ENCODE measurements at regions not wholly inside any gene's neighbourhood (a gene's known extent, or its start where the extent isn't known, plus 50 kb on each side); places are given as distances from the start of the nearest gene placed in this dataset.

GRCh38 chrX:39514801-39515200, 583.0 kb downstream of the BCOR start:
- Histone ChIP-seq H4K20me1 (ENCODE audit: control insufficient read depth, extremely low read depth, insufficient read depth, low read length) (no peaks in the 10 kb centered on the region), H3K27ac (ENCODE audit: control insufficient read depth, insufficient read depth, low read length) (no peak overlapping the region), H3K4me1 (ENCODE audit: control insufficient read depth, extremely low read depth, insufficient read depth, low read length) (peaks cover 3% of the 10 kb centered on the region), H2AFZ (ENCODE audit: control insufficient read depth, low read length) (no peak overlapping the region), H3K9me1 (ENCODE audit: control insufficient read depth, extremely low read depth, insufficient read depth, low read length) (no peaks in the 10 kb centered on the region), H3K79me2 (ENCODE audit: control insufficient read depth, insufficient read depth, low read length) (no peaks in the 10 kb centered on the region), H3K36me3 (ENCODE audit: control insufficient read depth in 2 of 2, extremely low read depth in 1 of 2, insufficient read depth in 2 of 2, low read length in 2 of 2) (no peaks in the 10 kb centered on the region), H3K4me3 (ENCODE audit: control insufficient read depth in 2 of 3, extremely low read depth in 1 of 3, insufficient read depth in 2 of 3, low read depth in 1 of 3, low read length in 3 of 3) (no peak overlapping the region), H3K9me3 (ENCODE audit: control insufficient read depth, low read depth, low read length) (no peaks in the 10 kb centered on the region), H3K9ac (ENCODE audit: control insufficient read depth, extremely low read depth, insufficient read depth, low read length) (no peak overlapping the region), H3K27me3 (ENCODE audit: control insufficient read depth, extremely low read depth, insufficient read depth, low read length) (peaks cover 18% of the 10 kb centered on the region), H3K4me2 (ENCODE audit: control insufficient read depth, extremely low read depth, insufficient read depth, low read depth, low read length) (no peak overlapping the region)
- DNase-seq (ENCODE audit: low read depth, low spot score) = no peak
- TF ChIP-seq EZH2 (IDR thresholded peaks at IDR 0.05; ENCODE audit: low read length) = no peak
- TF ChIP-seq, protein P1, sequence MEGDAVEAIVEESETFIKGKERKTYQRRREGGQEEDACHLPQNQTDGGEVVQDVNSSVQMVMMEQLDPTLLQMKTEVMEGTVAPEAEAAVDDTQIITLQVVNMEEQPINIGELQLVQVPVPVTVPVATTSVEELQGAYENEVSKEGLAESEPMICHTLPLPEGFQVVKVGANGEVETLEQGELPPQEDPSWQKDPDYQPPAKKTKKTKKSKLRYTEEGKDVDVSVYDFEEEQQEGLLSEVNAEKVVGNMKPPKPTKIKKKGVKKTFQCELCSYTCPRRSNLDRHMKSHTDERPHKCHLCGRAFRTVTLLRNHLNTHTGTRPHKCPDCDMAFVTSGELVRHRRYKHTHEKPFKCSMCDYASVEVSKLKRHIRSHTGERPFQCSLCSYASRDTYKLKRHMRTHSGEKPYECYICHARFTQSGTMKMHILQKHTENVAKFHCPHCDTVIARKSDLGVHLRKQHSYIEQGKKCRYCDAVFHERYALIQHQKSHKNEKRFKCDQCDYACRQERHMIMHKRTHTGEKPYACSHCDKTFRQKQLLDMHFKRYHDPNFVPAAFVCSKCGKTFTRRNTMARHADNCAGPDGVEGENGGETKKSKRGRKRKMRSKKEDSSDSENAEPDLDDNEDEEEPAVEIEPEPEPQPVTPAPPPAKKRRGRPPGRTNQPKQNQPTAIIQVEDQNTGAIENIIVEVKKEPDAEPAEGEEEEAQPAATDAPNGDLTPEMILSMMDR (optimal IDR thresholded peaks at IDR 0.05 in 1 of 3, IDR thresholded peaks at IDR 0.05 in 1 of 3, conservative IDR thresholded peaks at IDR 0.05 in 1 of 3; ENCODE audit: extremely low read depth in 1 of 3, insufficient read depth in 2 of 3, low read length in 3 of 3) = no peak
- no peak for FAIRE-seq
- dilution Hi-C loops (cut with MboI; ENCODE audit: extremely low pct_ligation_motif_present, low sequenced_read_pairs) = no loop called here

GRCh38 chrX:39516427-39516841, 581.3 kb downstream of the BCOR start:
- Histone ChIP-seq H3K4me2 (ENCODE audit: control insufficient read depth, extremely low read depth, insufficient read depth, low read depth, low read length) (no peak overlapping the region), H3K9me1 (ENCODE audit: control insufficient read depth, extremely low read depth, insufficient read depth, low read length) (no peaks in the 10 kb centered on the region), H3K4me3 (ENCODE audit: control insufficient read depth in 2 of 3, extremely low read depth in 1 of 3, insufficient read depth in 2 of 3, low read depth in 1 of 3, low read length in 3 of 3) (no peak overlapping the region), H3K27ac (ENCODE audit: control insufficient read depth, insufficient read depth, low read length) (no peak overlapping the region), H2AFZ (ENCODE audit: control insufficient read depth, low read length) (no peak overlapping the region), H4K20me1 (ENCODE audit: control insufficient read depth, extremely low read depth, insufficient read depth, low read length) (no peaks in the 10 kb centered on the region), H3K9me3 (ENCODE audit: control insufficient read depth, low read depth, low read length) (no peaks in the 10 kb centered on the region), H3K4me1 (ENCODE audit: control insufficient read depth, extremely low read depth, insufficient read depth, low read length) (peaks cover 3% of the 10 kb centered on the region), H3K79me2 (ENCODE audit: control insufficient read depth, insufficient read depth, low read length) (no peaks in the 10 kb centered on the region), H3K36me3 (ENCODE audit: control insufficient read depth in 2 of 2, extremely low read depth in 1 of 2, insufficient read depth in 2 of 2, low read length in 2 of 2) (no peaks in the 10 kb centered on the region), H3K27me3 (ENCODE audit: control insufficient read depth, extremely low read depth, insufficient read depth, low read length) (peaks cover 21% of the 10 kb centered on the region), H3K9ac (ENCODE audit: control insufficient read depth, extremely low read depth, insufficient read depth, low read length) (no peak overlapping the region)
- no peak for DNase-seq (ENCODE audit: low read depth, low spot score)
- no peak for FAIRE-seq
- TF ChIP-seq, protein P1 (optimal IDR thresholded peaks at IDR 0.05 in 1 of 3, IDR thresholded peaks at IDR 0.05 in 1 of 3, conservative IDR thresholded peaks at IDR 0.05 in 1 of 3; ENCODE audit: extremely low read depth in 1 of 3, insufficient read depth in 2 of 3, low read length in 3 of 3) = no peak
- TF ChIP-seq EZH2 (IDR thresholded peaks at IDR 0.05; ENCODE audit: low read length) = no peak
- dilution Hi-C loops (cut with MboI; ENCODE audit: extremely low pct_ligation_motif_present, low sequenced_read_pairs) = no loop called here

All from keratinocyte (primary cell).